DOHH2 (cell line): ENCODE measurements at regions not wholly inside any gene's neighbourhood (a gene's known extent, or its start where the extent isn't known, plus 50 kb on each side); places are given as distances from the start of the nearest gene placed in this dataset.

Experiments used
- H3F3A ChIP-seq: fragments of 200-600 bp; sonication (generic), shearing (Covaris generic); 2 replicates; pipeline ENCODE4 v1.6.0; 2016; ENCODE audit warnings: antibody characterized with exemption, mild to moderate bottlenecking; ENCODE audit not compliant: control insufficient read depth, insufficient read depth
- H3K27ac ChIP-seq: fragments of 200-600 bp; sonication (generic); 2 replicates; pipeline ENCODE4 v1.5.1; 2014; ENCODE audit warnings: low read depth, mild to moderate bottlenecking, low read length, moderate library complexity
- H3K27me3 ChIP-seq: fragments of 200-600 bp; sonication (generic); 2 replicates; pipeline ENCODE4 v1.6.1; 2014; ENCODE audit warnings: mild to moderate bottlenecking, low read length, mixed read lengths; ENCODE audit not compliant: control insufficient read depth
- H3K36me3 ChIP-seq: fragments of 200-600 bp; sonication (generic); 2 replicates; pipeline ENCODE4 v1.6.1; 2014; ENCODE audit warnings: mild to moderate bottlenecking, low read length, moderate library complexity, mixed read lengths; ENCODE audit not compliant: control insufficient read depth
- H3K4me1 ChIP-seq: fragments of 200-600 bp; sonication (generic); 2 replicates; pipeline ENCODE4 v1.6.1; 2014; ENCODE audit warnings: mild to moderate bottlenecking, low read length, mixed read lengths; ENCODE audit not compliant: control insufficient read depth
- H3K4me2 ChIP-seq: fragments of 200-600 bp; sonication (generic); 2 replicates; pipeline ENCODE4 v1.6.0; 2014; ENCODE audit warnings: mild to moderate bottlenecking, low read length, moderate library complexity
- H3K4me3 ChIP-seq: fragments of 200-600 bp; sonication (generic); 2 replicates; pipeline ENCODE4 v1.5.1; 2014; ENCODE audit warnings: mild to moderate bottlenecking, low read length, mixed read lengths
- H3K79me2 ChIP-seq: fragments of 200-600 bp; sonication (generic); 2 replicates; pipeline ENCODE4 v1.6.1; 2014; ENCODE audit warnings: mild to moderate bottlenecking, low read length, mixed read lengths; ENCODE audit not compliant: control insufficient read depth
- H3K9me2 ChIP-seq: fragments of 200-600 bp; sonication (generic); replicated peaks from 2 replicates; pipeline ENCODE4 v1.6.1; 2014; ENCODE audit warnings: mild to moderate bottlenecking, low read length, mixed read lengths; ENCODE audit not compliant: control insufficient read depth
- H3K9me3 ChIP-seq: fragments of 200-600 bp; sonication (generic); 2 replicates; pipeline ENCODE4 v1.6.1; 2014; ENCODE audit warnings: antibody characterized with exemption, low read length, mixed read lengths; ENCODE audit not compliant: control insufficient read depth, insufficient read depth
- H4K20me1 ChIP-seq: fragments of 200-600 bp; sonication (generic); 2 replicates; pipeline ENCODE4 v1.6.0; 2014; ENCODE audit warnings: low read depth, mild to moderate bottlenecking, antibody characterized with exemption, low read length, moderate library complexity; ENCODE audit not compliant: control insufficient read depth, insufficient read depth
- EZH2phosphoT487 ChIP-seq: fragments of 200-600 bp; sonication (generic); IDR thresholded peaks from 2 replicates; pipeline ENCODE4 v1.6.1; 2017; ENCODE audit warnings: borderline replicate concordance, mild to moderate bottlenecking, antibody characterized with exemption, low read length, moderate library complexity, mixed read lengths
- TF ChIP-seq, protein P1 (sequence below): fragments of 200-600 bp; sonication (generic); IDR thresholded peaks from one replicate; pipeline ENCODE4 v1.5.1; 2014; ENCODE audit warnings: antibody characterized with exemption, mild to moderate bottlenecking, low read depth, low read length; ENCODE audit not compliant: poor library complexity, severe bottlenecking

DNA sequence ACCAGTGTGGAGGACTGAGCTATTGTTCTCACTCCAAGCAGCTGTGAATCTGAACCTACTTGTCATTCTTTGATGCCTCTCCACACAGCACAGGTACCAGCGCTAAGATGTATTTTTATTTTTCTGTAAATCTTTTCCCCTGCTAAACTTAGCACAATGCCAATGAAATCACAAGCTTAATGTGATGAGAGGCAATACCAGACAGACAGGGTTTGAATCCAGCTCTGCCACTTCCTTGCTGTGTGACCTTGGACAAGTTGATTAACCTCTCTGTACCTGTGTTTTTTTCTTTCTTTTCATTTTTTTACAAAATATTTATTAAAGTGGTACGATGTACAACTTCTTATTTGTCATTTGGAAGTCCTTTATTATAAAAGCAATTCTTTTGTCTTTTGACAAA lies 757.6 kb downstream of the MED13L start:
- Histone ChIP-seq H3K9me2 (no peaks in the 10 kb centered on the region), H3F3A (no peaks in the 10 kb centered on the region), H3K27me3 (no peaks in the 10 kb centered on the region), H3K4me2 (no peak overlapping the region), H3K27ac (no peak overlapping the region), H3K4me3 (no peak overlapping the region), H3K79me2 (no peaks in the 10 kb centered on the region), H4K20me1 (no peaks in the 10 kb centered on the region), H3K9me3 (no peaks in the 10 kb centered on the region), H3K4me1 (no peaks in the 10 kb centered on the region), H3K36me3 (no peaks in the 10 kb centered on the region)
- TF ChIP-seq EZH2phosphoT487, result no peak
- TF ChIP-seq, protein P1, sequence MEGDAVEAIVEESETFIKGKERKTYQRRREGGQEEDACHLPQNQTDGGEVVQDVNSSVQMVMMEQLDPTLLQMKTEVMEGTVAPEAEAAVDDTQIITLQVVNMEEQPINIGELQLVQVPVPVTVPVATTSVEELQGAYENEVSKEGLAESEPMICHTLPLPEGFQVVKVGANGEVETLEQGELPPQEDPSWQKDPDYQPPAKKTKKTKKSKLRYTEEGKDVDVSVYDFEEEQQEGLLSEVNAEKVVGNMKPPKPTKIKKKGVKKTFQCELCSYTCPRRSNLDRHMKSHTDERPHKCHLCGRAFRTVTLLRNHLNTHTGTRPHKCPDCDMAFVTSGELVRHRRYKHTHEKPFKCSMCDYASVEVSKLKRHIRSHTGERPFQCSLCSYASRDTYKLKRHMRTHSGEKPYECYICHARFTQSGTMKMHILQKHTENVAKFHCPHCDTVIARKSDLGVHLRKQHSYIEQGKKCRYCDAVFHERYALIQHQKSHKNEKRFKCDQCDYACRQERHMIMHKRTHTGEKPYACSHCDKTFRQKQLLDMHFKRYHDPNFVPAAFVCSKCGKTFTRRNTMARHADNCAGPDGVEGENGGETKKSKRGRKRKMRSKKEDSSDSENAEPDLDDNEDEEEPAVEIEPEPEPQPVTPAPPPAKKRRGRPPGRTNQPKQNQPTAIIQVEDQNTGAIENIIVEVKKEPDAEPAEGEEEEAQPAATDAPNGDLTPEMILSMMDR, result no peak

DNA sequence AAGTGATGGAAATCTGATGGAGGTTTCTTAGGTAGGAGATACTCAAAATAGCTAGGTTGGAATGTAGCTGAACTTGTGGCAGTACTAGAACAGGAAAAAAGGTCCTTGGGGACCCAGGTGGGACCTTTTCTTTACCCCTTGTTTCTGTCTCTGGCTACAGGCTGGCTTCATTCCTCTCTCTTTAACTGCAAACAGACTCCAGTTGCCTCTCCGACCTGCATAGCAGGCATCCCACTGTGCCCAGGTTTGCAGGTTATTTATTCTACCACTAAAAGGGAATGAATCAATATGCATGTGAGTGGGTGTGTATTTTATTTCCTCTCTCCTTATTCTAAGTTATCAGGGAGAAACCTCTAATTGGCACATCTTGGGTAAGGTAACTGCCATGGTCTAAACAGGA lies 758.1 kb downstream of the MED13L start:
- Histone ChIP-seq H4K20me1 (no peaks in the 10 kb centered on the region), H3K27me3 (no peaks in the 10 kb centered on the region), H3K4me2 (no peak overlapping the region), H3K9me2 (no peaks in the 10 kb centered on the region), H3K4me1 (no peaks in the 10 kb centered on the region), H3K4me3 (no peak overlapping the region), H3K9me3 (no peaks in the 10 kb centered on the region), H3F3A (no peaks in the 10 kb centered on the region), H3K27ac (no peak overlapping the region), H3K36me3 (no peaks in the 10 kb centered on the region), H3K79me2 (no peaks in the 10 kb centered on the region)
- TF ChIP-seq EZH2phosphoT487, result no peak
- TF ChIP-seq, protein P1, result no peak

DNA sequence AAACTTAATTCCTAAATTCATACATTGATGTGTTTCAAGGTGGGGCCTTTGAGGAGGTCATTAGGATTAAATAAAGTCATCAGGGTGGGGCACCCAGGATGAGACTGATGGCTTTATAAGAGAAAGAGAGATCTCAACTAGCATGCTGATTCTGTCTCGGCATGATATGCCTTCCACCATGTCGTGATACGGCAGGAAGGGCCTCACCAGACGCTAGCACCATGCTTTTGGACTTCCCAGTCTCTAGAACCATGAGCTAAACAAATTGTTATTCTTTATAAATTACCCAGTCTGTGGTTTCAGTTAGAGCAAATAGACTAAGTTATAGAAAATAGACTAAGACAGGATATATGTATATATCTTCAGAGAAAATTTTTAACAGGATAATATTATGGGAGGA lies 759.6 kb downstream of the MED13L start:
- no peaks in the 10 kb centered on the region for H4K20me1 ChIP-seq
- H3K27ac ChIP-seq, result no peak overlapping the region
- no peak overlapping the region for H3K4me3 ChIP-seq
- no peaks in the 10 kb centered on the region for H3K79me2 ChIP-seq
- H3K4me2 ChIP-seq, result no peak overlapping the region
- H3K4me1 ChIP-seq, result no peaks in the 10 kb centered on the region
- H3K36me3 ChIP-seq, result no peaks in the 10 kb centered on the region
- TF ChIP-seq EZH2phosphoT487, result no peak
- TF ChIP-seq, protein P1, result no peak
- H3F3A ChIP-seq, result no peaks in the 10 kb centered on the region
- H3K9me3 ChIP-seq, result no peaks in the 10 kb centered on the region
- no peaks in the 10 kb centered on the region for H3K27me3 ChIP-seq
- no peaks in the 10 kb centered on the region for H3K9me2 ChIP-seq
